Thoracic aorta (tissue), 2 donors: ENCODE measurements at regions not wholly inside any gene's neighbourhood (a gene's known extent, or its start where the extent isn't known, plus 50 kb on each side); places are given as distances from the start of the nearest gene placed in this dataset.

Source experiments
- ATAC-seq: fragments of 150-250 bp; one replicate; pipeline ENCODE4 v1.8.0; 2017; ENCODE audit warnings: low read depth; ENCODE audit not compliant: insufficient number of reproducible peaks, low FRiP score
- DNase-seq: peaks from one replicate; pipeline ENCODE4 v3.0.0-alpha.2; 2020; ENCODE audit warnings: low spot score
- H3K27ac ChIP-seq, 2 donors: fragments of 200-600 bp; sonication (generic); 1 replicate in 1 of 2; 2 replicates in 1 of 2; pipeline ENCODE4 v1.5.1; 2016; ENCODE audit warnings: mild to moderate bottlenecking in 2 of 2, moderate library complexity in 2 of 2
- H3K27me3 ChIP-seq: fragments of 200-600 bp; sonication (generic); replicated peaks from 2 replicates; pipeline ENCODE4 v1.6.0; 2016; ENCODE audit warnings: mild to moderate bottlenecking; ENCODE audit not compliant: insufficient read depth
- H3K36me3 ChIP-seq: fragments of 200-600 bp; sonication (generic); one replicate; pipeline ENCODE4 v1.5.1; 2016
- H3K4me1 ChIP-seq, 2 donors: fragments of 200-600 bp; sonication (generic); 1 replicate in 1 of 2; 2 replicates in 1 of 2; pipeline versions ENCODE4 v1.5.1 to v1.6.0; 2016; ENCODE audit warnings: low read depth in 2 of 2, mild to moderate bottlenecking in 1 of 2; ENCODE audit not compliant: control insufficient read depth in 1 of 2
- H3K4me3 ChIP-seq: fragments of 200-600 bp; sonication (generic); 2 replicates; pipeline ENCODE4 v1.5.1; 2016; ENCODE audit warnings: mild to moderate bottlenecking
- H3K9me3 ChIP-seq: fragments of 200-600 bp; sonication (generic); 2 replicates; pipeline ENCODE4 v1.5.1; 2016
- CTCF ChIP-seq: fragments of 200-600 bp; sonication (generic); IDR thresholded peaks from one replicate; pipeline ENCODE4 v1.5.1; 2019; ENCODE audit warnings: antibody characterized with exemption

- no peaks in the 10 kb centered on the region for H3K9me3 ChIP-seq
- no peaks in the 10 kb centered on the region for H3K36me3 ChIP-seq
- no peak overlapping the region for H3K27ac ChIP-seq
- H3K4me3 ChIP-seq: no peak overlapping the region
- no peaks in the 10 kb centered on the region for H3K27me3 ChIP-seq
- no peak for TF ChIP-seq CTCF
- ATAC-seq (no peak), DNase-seq (no peak)
- H3K4me1 ChIP-seq: no peaks in the 10 kb centered on the region
These were observed 591.9 kb downstream of the TMEM182 start for GRCh38 chr2:103353774-103354173.

GRCh38 chr2:103355287-103355686, 593.5 kb downstream of the TMEM182 start:
- no peak overlapping the region for H3K4me3 ChIP-seq
- H3K27ac ChIP-seq: no peak overlapping the region
- H3K9me3 ChIP-seq: no peaks in the 10 kb centered on the region
- DNase-seq (no peak), ATAC-seq (no peak)
- no peaks in the 10 kb centered on the region for H3K36me3 ChIP-seq
- no peaks in the 10 kb centered on the region for H3K4me1 ChIP-seq
- H3K27me3 ChIP-seq: no peaks in the 10 kb centered on the region
- no peak for TF ChIP-seq CTCF

- H3K27ac ChIP-seq: no peak overlapping the region
- no peaks in the 10 kb centered on the region for H3K36me3 ChIP-seq
- no peaks in the 10 kb centered on the region for H3K27me3 ChIP-seq
- H3K9me3 ChIP-seq: no peaks in the 10 kb centered on the region
- ATAC-seq (no peak), DNase-seq (no peak)
- TF ChIP-seq CTCF: no peak
- no peak overlapping the region for H3K4me3 ChIP-seq
- H3K4me1 ChIP-seq: no peaks in the 10 kb centered on the region
These were observed 599.9 kb downstream of the TMEM182 start for GRCh38 chr2:103361712-103362111.

GRCh38 chr2:103363639-103364038, 601.8 kb downstream of the TMEM182 start:
- TF ChIP-seq CTCF: no peak
- Histone ChIP-seq H3K4me3 (no peak overlapping the region), H3K27me3 (no peaks in the 10 kb centered on the region), H3K9me3 (no peaks in the 10 kb centered on the region), H3K4me1 (no peaks in the 10 kb centered on the region), H3K27ac (no peak overlapping the region), H3K36me3 (no peaks in the 10 kb centered on the region)
- ATAC-seq (no peak), DNase-seq (no peak)

- Histone ChIP-seq H3K4me1 (no peaks in the 10 kb centered on the region), H3K4me3 (no peak overlapping the region), H3K27me3 (no peaks in the 10 kb centered on the region), H3K27ac (no peak overlapping the region), H3K36me3 (no peaks in the 10 kb centered on the region), H3K9me3 (no peaks in the 10 kb centered on the region)
- no peak for TF ChIP-seq CTCF
- ATAC-seq: no peak
- no peak for DNase-seq
These were observed 602.3 kb downstream of the TMEM182 start for GRCh38 chr2:103364177-103364576.
